ENCODE measurements at regions not wholly inside any gene's neighbourhood (a gene's known extent, or its start where the extent isn't known, plus 50 kb on each side); places are given as distances from the start of the nearest gene placed in this dataset.

- H3K27ac ChIP-seq (ENCODE audit: extremely low read depth, low read depth, low read length) = no peak overlapping the region
- no peak for TF ChIP-seq ZNF169 (tag by site-specific recombination; IDR thresholded peaks at IDR 0.05)
- TF ChIP-seq ZBTB20 (tag by site-specific recombination; IDR thresholded peaks at IDR 0.05) = no peak
- no peak for TF ChIP-seq ZNF138 (tag by site-specific recombination; IDR thresholded peaks at IDR 0.05; ENCODE audit: borderline replicate concordance)
- H3K9me3 ChIP-seq (ENCODE audit: control insufficient read depth, insufficient read depth, low read depth, low read length) = no peaks in the 10 kb centered on the region
- no peaks in the 10 kb centered on the region for H3K36me3 ChIP-seq (ENCODE audit: control insufficient read depth in 2 of 2, insufficient read depth in 1 of 2, low read length in 2 of 2)
- H3K4me1 ChIP-seq (ENCODE audit: control insufficient read depth, insufficient read depth, low read length) = no peaks in the 10 kb centered on the region
- H3K4me3 ChIP-seq (ENCODE audit: low read depth, low read length) = no peak overlapping the region
- ChIA-PET CTCF (no interaction called here), POLR2A (no interaction called here)
Observed at GRCh38 chr2:145221516-145221915, 701.6 kb upstream of the ZEB2 start.

- H3K27ac ChIP-seq (ENCODE audit: extremely low read depth, low read depth, low read length) = no peak overlapping the region
- CTCF ChIA-PET = no interaction called here
Observed at GRCh38 chr2:145221032-145221431, 701.1 kb upstream of the ZEB2 start.

GRCh38 chr2:145220496-145220895, 700.6 kb upstream of the ZEB2 start:
- no peak for TF ChIP-seq CTCF (tag by site-specific recombination; IDR thresholded peaks at IDR 0.05)
- H3K36me3 ChIP-seq (ENCODE audit: control insufficient read depth in 2 of 2, insufficient read depth in 1 of 2, low read length in 2 of 2) = no peaks in the 10 kb centered on the region
- H3K27ac ChIP-seq (ENCODE audit: extremely low read depth, low read depth, low read length) = no peak overlapping the region
- ChIA-PET CTCF (no interaction called here), POLR2A (no interaction called here)
- H3K4me3 ChIP-seq (ENCODE audit: low read depth, low read length) = no peak overlapping the region
- H3K9me3 ChIP-seq (ENCODE audit: control insufficient read depth, insufficient read depth, low read depth, low read length) = no peaks in the 10 kb centered on the region
- no peaks in the 10 kb centered on the region for H3K4me1 ChIP-seq (ENCODE audit: control insufficient read depth, insufficient read depth, low read length)

More at GRCh38 chr2:145221032-145221431, 701.1 kb upstream of the ZEB2 start:
- Histone ChIP-seq H3K4me3 (ENCODE audit: low read depth, low read length) (no peak overlapping the region), H3K9me3 (ENCODE audit: control insufficient read depth, insufficient read depth, low read depth, low read length) (no peaks in the 10 kb centered on the region), H3K36me3 (ENCODE audit: control insufficient read depth in 2 of 2, insufficient read depth in 1 of 2, low read length in 2 of 2) (no peaks in the 10 kb centered on the region), H3K4me1 (ENCODE audit: control insufficient read depth, insufficient read depth, low read length) (no peaks in the 10 kb centered on the region)
- POLR2A ChIA-PET = no interaction called here
- TF ChIP-seq OSR2 (tag by site-specific recombination; IDR thresholded peaks at IDR 0.05) = no peak
- TF ChIP-seq ZNF521 (tag by site-specific recombination; IDR thresholded peaks at IDR 0.05) = no peak
- TF ChIP-seq ELK4 (IDR thresholded peaks at IDR 0.05; ENCODE audit: borderline replicate concordance, low read depth, low read length) = no peak
- no peak for TF ChIP-seq ZNF19 (tag by site-specific recombination; IDR thresholded peaks at IDR 0.05; ENCODE audit: low read depth)
- TF ChIP-seq ZNF600 (tag by site-specific recombination; IDR thresholded peaks at IDR 0.05) = no peak
- no peak for TF ChIP-seq ZNF624 (tag by site-specific recombination; IDR thresholded peaks at IDR 0.05)
- TF ChIP-seq ZNF449 (tag by site-specific recombination; IDR thresholded peaks at IDR 0.05) = no peak
- TF ChIP-seq ZNF292 (tag by site-specific recombination; IDR thresholded peaks at IDR 0.05; ENCODE audit: borderline replicate concordance, low read depth) = no peak
- no peak for TF ChIP-seq SP7 (tag by site-specific recombination; IDR thresholded peaks at IDR 0.05)

GRCh38 chr2:145207884-145208283, 688.0 kb upstream of the ZEB2 start:
- no peak overlapping the region for H3K4me3 ChIP-seq (ENCODE audit: low read depth, low read length)
- no peaks in the 10 kb centered on the region for H3K36me3 ChIP-seq (ENCODE audit: control insufficient read depth in 2 of 2, insufficient read depth in 1 of 2, low read length in 2 of 2)
- ChIA-PET POLR2A (no interaction called here), CTCF (no interaction called here)
- H3K9me3 ChIP-seq (ENCODE audit: control insufficient read depth, insufficient read depth, low read depth, low read length) = no peaks in the 10 kb centered on the region
- no peaks in the 10 kb centered on the region for H3K4me1 ChIP-seq (ENCODE audit: control insufficient read depth, insufficient read depth, low read length)
- H3K27ac ChIP-seq (ENCODE audit: extremely low read depth, low read depth, low read length) = no peak overlapping the region
- TF ChIP-seq ZNF555 (tag by site-specific recombination; conservative IDR thresholded peaks at IDR 0.05) (no peak), ZNF626 (tag by site-specific recombination; IDR thresholded peaks at IDR 0.05) (no peak), HOXA7 (CRISPR knock-in tag; IDR thresholded peaks at IDR 0.05; ENCODE audit: borderline replicate concordance) (no peak), ZNF184 (tag by site-specific recombination; IDR thresholded peaks at IDR 0.05) (no peak), YY1 (tag by site-specific recombination; IDR thresholded peaks at IDR 0.05) (no peak), ZNF843 (tag by site-specific recombination; IDR thresholded peaks at IDR 0.05) (no peak), OVOL3 (tag by site-specific recombination; IDR thresholded peaks at IDR 0.05) (no peak), ZNF639 (tag by site-specific recombination; IDR thresholded peaks at IDR 0.05) (no peak), REPIN1 (tag by site-specific recombination; IDR thresholded peaks at IDR 0.05; ENCODE audit: low read depth) (no peak), CTCF (tag by site-specific recombination; IDR thresholded peaks at IDR 0.05) (no peak)

Data from HEK293 (cell line).